ENCODE measurements at regions not wholly inside any gene's neighbourhood (a gene's known extent, or its start where the extent isn't known, plus 50 kb on each side); places are given as distances from the start of the nearest gene placed in this dataset.

GRCh38 chr9:687994-688393, 153.5 kb upstream of the DMRT1 start:
- no peak overlapping the region for H3K27ac ChIP-seq (ENCODE audit: insufficient read depth, low read length)
- peaks cover 3% of the 10 kb centered on the region for H3K4me1 ChIP-seq (ENCODE audit: control insufficient read depth, extremely low read depth, insufficient read depth, low read length)
- H3K4me3 ChIP-seq (replicated peaks in 1 of 4; ENCODE audit: control extremely low read depth in 1 of 4, insufficient read depth in 1 of 4, low read depth in 3 of 4, low read length in 4 of 4): no peak overlapping the region
- no peak overlapping the region for H2AFZ ChIP-seq (ENCODE audit: low read length)
- H3K4me2 ChIP-seq (ENCODE audit: extremely low read depth, insufficient read depth, low read length): no peak overlapping the region
- no peaks in the 10 kb centered on the region for H3K79me2 ChIP-seq (ENCODE audit: control insufficient read depth, insufficient read depth, low read length)
- no peaks in the 10 kb centered on the region for H3K36me3 ChIP-seq (ENCODE audit: control insufficient read depth, insufficient read depth, low read length)
- no peak overlapping the region for H3K9ac ChIP-seq (ENCODE audit: insufficient read depth, low read length)
- H4K20me1 ChIP-seq (ENCODE audit: control insufficient read depth, extremely low read depth, insufficient read depth, low read length): no peaks in the 10 kb centered on the region
- H3K9me3 ChIP-seq (ENCODE audit: control insufficient read depth, insufficient read depth, low read depth, low read length): no peaks in the 10 kb centered on the region
- no peak for TF ChIP-seq EZH2 (IDR thresholded peaks at IDR 0.05; ENCODE audit: low read length, missing control alignments)
- TF ChIP-seq CTCF (conservative IDR thresholded peaks at IDR 0.05 in 1 of 2, IDR thresholded peaks at IDR 0.05 in 1 of 2; ENCODE audit: low read depth in 1 of 2, low read length in 2 of 2): no peak
- no peaks in the 10 kb centered on the region for H3K27me3 ChIP-seq (ENCODE audit: control insufficient read depth, insufficient read depth, low read length)
- DNase-seq (ENCODE audit: low read depth in 2 of 2): no peak

- no peak for TF ChIP-seq CTCF (conservative IDR thresholded peaks at IDR 0.05 in 1 of 2, IDR thresholded peaks at IDR 0.05 in 1 of 2; ENCODE audit: low read depth in 1 of 2, low read length in 2 of 2)
- no peak for TF ChIP-seq EZH2 (IDR thresholded peaks at IDR 0.05; ENCODE audit: low read length, missing control alignments)
- peaks cover 19% of the 10 kb centered on the region for H3K4me1 ChIP-seq (ENCODE audit: control insufficient read depth, extremely low read depth, insufficient read depth, low read length)
- H3K9ac ChIP-seq (ENCODE audit: insufficient read depth, low read length): no peak overlapping the region
- H3K4me3 ChIP-seq (replicated peaks in 1 of 4; ENCODE audit: control extremely low read depth in 1 of 4, insufficient read depth in 1 of 4, low read depth in 3 of 4, low read length in 4 of 4): no peak overlapping the region
- no peaks in the 10 kb centered on the region for H3K27me3 ChIP-seq (ENCODE audit: control insufficient read depth, insufficient read depth, low read length)
- no peak overlapping the region for H3K27ac ChIP-seq (ENCODE audit: insufficient read depth, low read length)
- no peaks in the 10 kb centered on the region for H4K20me1 ChIP-seq (ENCODE audit: control insufficient read depth, extremely low read depth, insufficient read depth, low read length)
- no peaks in the 10 kb centered on the region for H3K9me3 ChIP-seq (ENCODE audit: control insufficient read depth, insufficient read depth, low read depth, low read length)
- H3K36me3 ChIP-seq (ENCODE audit: control insufficient read depth, insufficient read depth, low read length): no peaks in the 10 kb centered on the region
- no peak overlapping the region for H2AFZ ChIP-seq (ENCODE audit: low read length)
- H3K4me2 ChIP-seq (ENCODE audit: extremely low read depth, insufficient read depth, low read length): no peak overlapping the region
- no peaks in the 10 kb centered on the region for H3K79me2 ChIP-seq (ENCODE audit: control insufficient read depth, insufficient read depth, low read length)
- DNase-seq (ENCODE audit: low read depth in 2 of 2): no peak
These were observed 150.9 kb upstream of the DMRT1 start for GRCh38 chr9:690517-691111.

DNA sequence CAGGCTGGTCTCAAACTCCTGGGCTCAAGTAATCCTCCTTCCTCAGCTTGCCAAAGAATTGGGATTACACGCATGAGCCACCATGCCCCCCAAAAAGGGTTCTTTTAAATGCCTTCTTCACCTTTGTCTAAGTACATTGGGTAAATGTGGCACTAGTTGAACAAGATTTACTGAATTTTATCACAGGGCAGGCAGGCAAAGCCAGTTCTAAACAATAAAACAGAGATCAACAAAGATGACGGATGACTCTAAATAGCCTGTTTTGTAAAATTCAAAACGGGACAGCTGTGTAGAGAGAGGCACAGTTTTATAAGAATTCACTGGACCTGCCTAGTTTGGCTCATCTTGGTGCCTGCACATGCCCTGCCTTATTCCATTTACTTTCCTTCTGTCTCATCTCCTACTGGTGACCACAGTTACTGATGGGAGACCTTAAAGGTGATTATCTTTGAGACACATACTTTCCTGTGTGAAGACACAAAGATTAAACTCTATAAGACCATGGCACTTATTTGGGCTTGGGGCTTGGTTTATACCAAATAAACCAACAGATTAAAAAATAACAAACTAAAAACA, 149.6 kb upstream of the DMRT1 start:
- H4K20me1 ChIP-seq (ENCODE audit: control insufficient read depth, extremely low read depth, insufficient read depth, low read length): no peaks in the 10 kb centered on the region
- no peak overlapping the region for H3K4me3 ChIP-seq (replicated peaks in 1 of 4; ENCODE audit: control extremely low read depth in 1 of 4, insufficient read depth in 1 of 4, low read depth in 3 of 4, low read length in 4 of 4)
- no peaks in the 10 kb centered on the region for H3K79me2 ChIP-seq (ENCODE audit: control insufficient read depth, insufficient read depth, low read length)
- H3K4me2 ChIP-seq (ENCODE audit: extremely low read depth, insufficient read depth, low read length): no peak overlapping the region
- H3K27ac ChIP-seq (ENCODE audit: insufficient read depth, low read length): no peak overlapping the region
- no peak for DNase-seq (ENCODE audit: low read depth in 2 of 2)
- H3K4me1 ChIP-seq (ENCODE audit: control insufficient read depth, extremely low read depth, insufficient read depth, low read length): peaks cover 26% of the 10 kb centered on the region
- no peak for TF ChIP-seq EZH2 (IDR thresholded peaks at IDR 0.05; ENCODE audit: low read length, missing control alignments)
- H3K36me3 ChIP-seq (ENCODE audit: control insufficient read depth, insufficient read depth, low read length): no peaks in the 10 kb centered on the region
- H3K9ac ChIP-seq (ENCODE audit: insufficient read depth, low read length): no peak overlapping the region
- no peaks in the 10 kb centered on the region for H3K27me3 ChIP-seq (ENCODE audit: control insufficient read depth, insufficient read depth, low read length)
- no peaks in the 10 kb centered on the region for H3K9me3 ChIP-seq (ENCODE audit: control insufficient read depth, insufficient read depth, low read depth, low read length)
- no peak overlapping the region for H2AFZ ChIP-seq (ENCODE audit: low read length)

Measured in fibroblast of lung (primary cell).